GM23248 (cell line): ENCODE measurements at regions not wholly inside any gene's neighbourhood (a gene's known extent, or its start where the extent isn't known, plus 50 kb on each side); places are given as distances from the start of the nearest gene placed in this dataset.

Experiments used
- DNase-seq: peaks from one replicate; pipeline ENCODE4 v3.0.0-alpha.2; 2015
- H2AFZ ChIP-seq: fragments of 200-600 bp; sonication (generic); 2 replicates; pipeline ENCODE4 v1.6.1; 2016; ENCODE audit warnings: antibody characterized with exemption
- H3F3A ChIP-seq: fragments of 200-600 bp; sonication (generic); 2 replicates; pipeline ENCODE4 v1.6.1; 2016; ENCODE audit warnings: mild to moderate bottlenecking, antibody characterized with exemption, mixed run types; ENCODE audit not compliant: insufficient read depth
- H3K27ac ChIP-seq: fragments of 200-600 bp; sonication (generic); 2 replicates; pipeline ENCODE4 v1.5.1; 2016; ENCODE audit warnings: mild to moderate bottlenecking
- H3K27me3 ChIP-seq: fragments of 200-600 bp; sonication (generic); replicated peaks from 2 replicates; pipeline ENCODE4 v1.6.1; 2016; ENCODE audit warnings: mild to moderate bottlenecking; ENCODE audit not compliant: insufficient read depth
- H3K36me3 ChIP-seq: fragments of 200-600 bp; sonication (generic); 2 replicates; pipeline ENCODE4 v1.6.1; 2016; ENCODE audit warnings: low read depth, mild to moderate bottlenecking
- H3K4me1 ChIP-seq: fragments of 200-600 bp; sonication (generic); 2 replicates; pipeline ENCODE4 v1.6.1; 2016; ENCODE audit warnings: mild to moderate bottlenecking; ENCODE audit not compliant: insufficient read depth
- H3K4me2 ChIP-seq: fragments of 200-600 bp; sonication (generic); one replicate; pipeline ENCODE4 v1.6.1; 2016; ENCODE audit warnings: mild to moderate bottlenecking; ENCODE audit not compliant: unreplicated experiment
- H3K4me3 ChIP-seq: fragments of 200-600 bp; sonication (generic); 2 replicates; pipeline ENCODE4 v1.5.1; 2016; ENCODE audit warnings: mild to moderate bottlenecking
- H3K79me2 ChIP-seq: fragments of 200-600 bp; sonication (generic); 2 replicates; pipeline ENCODE4 v1.6.1; 2016; ENCODE audit warnings: mild to moderate bottlenecking; ENCODE audit not compliant: insufficient read depth
- H3K9ac ChIP-seq: fragments of 200-600 bp; sonication (generic); 2 replicates; pipeline ENCODE4 v1.6.1; 2016; ENCODE audit warnings: mild to moderate bottlenecking
- H3K9me2 ChIP-seq: fragments of 200-600 bp; sonication (generic); 2 replicates; pipeline ENCODE4 v1.6.1; 2016; ENCODE audit warnings: mixed run types, mild to moderate bottlenecking, moderate library complexity; ENCODE audit not compliant: insufficient read depth
- H3K9me3 ChIP-seq: fragments of 200-600 bp; sonication (generic); one replicate; pipeline ENCODE4 v1.6.1; 2017; ENCODE audit warnings: low read depth
- H4K20me1 ChIP-seq: fragments of 200-600 bp; sonication (generic); 2 replicates; pipeline ENCODE4 v1.6.0; 2016; ENCODE audit not compliant: insufficient read depth
- EZH2 ChIP-seq: fragments of 200-600 bp; sonication (generic); IDR thresholded peaks from 2 replicates; pipeline ENCODE4 v1.6.1; 2018; ENCODE audit warnings: antibody characterized with exemption, mild to moderate bottlenecking; ENCODE audit not compliant: insufficient read depth, poor library complexity, severe bottlenecking
- EZH2phosphoT487 ChIP-seq: fragments of 200-600 bp; sonication (generic); IDR thresholded peaks from 2 replicates; pipeline ENCODE4 v1.6.1; 2018; ENCODE audit warnings: antibody characterized with exemption, moderate library complexity, mild to moderate bottlenecking, low read depth; ENCODE audit not compliant: insufficient read depth
- WGBS, 2 experiments: methylation state at CpG; one replicate each; pipeline ENCODE4 v1.1.6; 2015 to 2017; ENCODE audit warnings: low lambda C conversion rate in 2 of 2, low coverage in 1 of 2; ENCODE audit errors: missing lambda C conversion rate in 2 of 2; 5-methylcytosine and 5-hydroxymethylcytosine counted together
- in situ Hi-C: fragments of 300-500 bp; cut with MboI; formaldehyde crosslinking; loops from 2 replicates; pipeline ENCODE4 v1.15.0; 2020

DNA sequence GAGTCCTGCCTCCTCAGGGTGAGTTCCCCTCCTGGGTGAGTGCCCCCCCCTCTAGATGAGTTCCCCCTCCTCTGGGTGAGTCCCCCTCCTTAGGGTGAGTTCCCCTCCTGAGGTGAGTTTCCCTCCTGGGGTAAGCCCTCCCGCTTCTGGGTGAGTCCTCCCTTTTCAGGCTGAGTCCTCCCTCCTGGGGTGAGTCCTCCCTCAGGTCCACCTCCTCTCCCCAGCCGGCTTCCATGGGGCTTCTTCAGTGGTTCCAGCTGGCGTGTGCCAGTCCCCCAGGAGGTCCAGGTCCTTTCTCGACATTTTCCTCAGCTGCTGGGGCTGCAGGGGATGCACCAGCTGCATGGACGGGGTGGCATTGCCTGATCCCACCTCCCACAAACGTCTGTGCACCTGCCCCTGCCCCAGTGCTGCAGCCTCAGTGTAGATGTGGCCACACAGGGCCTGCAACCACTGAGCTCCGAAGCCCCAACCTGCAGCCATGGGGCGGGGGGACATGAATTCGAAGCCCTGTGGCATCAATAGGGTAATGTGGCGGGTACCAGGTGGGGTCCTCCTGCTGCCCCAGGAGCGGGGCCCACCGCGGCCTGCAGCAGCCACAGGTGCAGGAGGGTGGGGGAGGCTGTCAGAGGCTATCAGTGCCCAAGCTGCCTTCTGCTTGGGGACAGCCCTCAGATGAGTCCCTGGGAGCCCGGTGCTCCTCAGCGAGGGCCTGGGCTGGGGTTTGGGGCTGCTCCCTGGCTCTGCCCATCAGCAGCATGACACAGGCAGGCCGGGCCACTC is 101.3 kb upstream of the FGF3 start:
- Histone ChIP-seq H3K27ac (no peak overlapping the region), H3K79me2 (no peaks in the 10 kb centered on the region), H3K9me2 (no peaks in the 10 kb centered on the region), H3K27me3 (peaks cover 22% of the 10 kb centered on the region), H3K36me3 (no peaks in the 10 kb centered on the region), H3K9ac (no peak overlapping the region), H3F3A (0 out of 2 replicates have a peak, but pooled peaks cover 8% of the 10 kb centered on the region), H4K20me1 (no peaks in the 10 kb centered on the region), H3K9me3 (no peaks in the 10 kb centered on the region), H2AFZ (no peak overlapping the region), H3K4me1 (peaks cover 6% of the 10 kb centered on the region), H3K4me3 (no peak overlapping the region), H3K4me2 (no peak overlapping the region)
- 59 to 65% methylated on average over 12 to 16 of the region's 16 CpGs for WGBS, 2 experiments
- TF ChIP-seq EZH2phosphoT487 (no peak), EZH2 (no peak)
- in situ Hi-C loops: no loop called here
- DNase-seq: no peak

GRCh38 chr11:69921128-69922014 is 102.2 kb upstream of the FGF3 start:
- Histone ChIP-seq H3K27ac (no peak overlapping the region), H3K36me3 (no peaks in the 10 kb centered on the region), H3K9me3 (no peaks in the 10 kb centered on the region), H3K4me2 (no peak overlapping the region), H3K4me1 (no peaks in the 10 kb centered on the region), H3F3A (no peaks in the 10 kb centered on the region), H3K4me3 (no peak overlapping the region), H3K9ac (no peak overlapping the region), H2AFZ (no peak overlapping the region), H3K9me2 (no peaks in the 10 kb centered on the region), H4K20me1 (no peaks in the 10 kb centered on the region), H3K79me2 (no peaks in the 10 kb centered on the region), H3K27me3 (peaks cover 31% of the 10 kb centered on the region)
- 52 to 54% methylated on average over 20 to 21 of the region's 21 CpGs for WGBS, 2 experiments
- no peak for DNase-seq
- no peak for TF ChIP-seq EZH2phosphoT487
- no peak for TF ChIP-seq EZH2
- in situ Hi-C loops: no loop called here

DNA sequence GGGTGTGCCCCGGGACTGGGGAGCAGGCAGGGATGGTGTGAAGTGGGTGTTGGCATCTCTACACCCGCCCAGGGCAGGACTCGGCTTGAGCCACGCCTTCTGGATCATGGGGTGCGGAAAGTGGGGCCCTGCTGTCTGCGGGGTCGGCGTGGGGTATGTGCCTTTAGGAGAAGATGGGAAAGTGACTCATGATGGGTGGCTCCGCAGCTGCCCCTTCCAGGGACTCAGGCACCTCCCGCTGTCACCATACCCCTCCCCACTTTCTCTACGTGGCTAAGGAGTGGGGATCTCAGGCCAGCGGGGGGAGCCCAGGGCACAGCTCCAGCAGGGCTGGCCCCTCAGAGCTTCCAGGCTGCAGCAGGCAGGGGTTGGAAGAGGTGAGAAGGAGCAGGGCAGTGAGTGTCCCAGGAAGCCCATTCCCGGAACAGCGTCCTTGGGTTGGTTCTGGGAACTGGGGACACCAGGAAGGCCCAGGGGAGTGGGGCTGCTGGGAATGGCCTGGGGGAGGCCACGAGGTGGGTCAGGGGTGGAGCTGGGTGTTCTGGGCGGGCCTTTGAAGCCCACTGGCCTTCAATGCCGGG is 102.9 kb upstream of the FGF3 start:
- no peaks in the 10 kb centered on the region for H3K36me3 ChIP-seq

DNA sequence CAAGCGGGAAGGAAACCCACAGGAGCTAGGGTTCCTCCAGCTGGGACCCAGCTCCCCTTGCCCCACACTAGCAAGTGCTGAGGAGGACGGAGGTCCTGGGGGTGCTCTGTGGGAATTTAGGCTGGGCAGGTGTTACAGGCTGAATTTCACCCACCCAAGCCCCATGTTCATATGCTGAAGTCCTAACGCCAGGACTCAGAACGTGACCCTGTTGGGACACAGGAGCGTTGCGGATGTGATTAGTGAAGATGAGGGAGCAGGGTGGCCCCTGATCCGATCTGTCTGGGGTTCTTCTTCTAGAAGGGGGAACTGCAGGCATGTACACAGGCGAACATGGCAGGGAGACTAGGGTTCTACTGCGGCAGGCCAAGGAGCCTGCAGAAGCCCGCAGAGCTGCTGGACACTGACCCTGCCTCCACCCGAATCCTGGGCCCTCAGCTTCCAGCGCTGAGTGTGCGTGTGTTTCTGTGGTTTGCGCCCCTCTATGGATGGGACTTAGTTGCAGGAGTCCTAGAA is 103.4 kb upstream of the FGF3 start:
- DNase-seq: no peak
- H3K4me3 ChIP-seq: no peak overlapping the region
- no peaks in the 10 kb centered on the region for H3F3A ChIP-seq
- WGBS, 2 experiments: 64 to 66% methylated on average over 14 of the region's 14 CpGs
- H3K36me3 ChIP-seq: no peaks in the 10 kb centered on the region
- no peaks in the 10 kb centered on the region for H3K4me1 ChIP-seq
- no peaks in the 10 kb centered on the region for H3K9me2 ChIP-seq
- H3K4me2 ChIP-seq: no peak overlapping the region
- H3K27me3 ChIP-seq: peaks cover 41% of the 10 kb centered on the region
- no peak overlapping the region for H2AFZ ChIP-seq
- no peak overlapping the region for H3K27ac ChIP-seq
- no peaks in the 10 kb centered on the region for H4K20me1 ChIP-seq
- TF ChIP-seq EZH2phosphoT487 (no peak), EZH2 (no peak)
- no peaks in the 10 kb centered on the region for H3K79me2 ChIP-seq
- H3K9me3 ChIP-seq: no peaks in the 10 kb centered on the region
- in situ Hi-C loops: no loop called here
- H3K9ac ChIP-seq: no peak overlapping the region

More for the DNA sequence above, 102.9 kb upstream of the FGF3 start:
- TF ChIP-seq EZH2phosphoT487 (no peak), EZH2 (no peak)
- Histone ChIP-seq H3K4me1 (no peaks in the 10 kb centered on the region), H3K9me2 (no peaks in the 10 kb centered on the region), H3K9ac (no peak overlapping the region), H3K79me2 (no peaks in the 10 kb centered on the region), H3K4me2 (no peak overlapping the region), H3K27me3 (peaks cover 38% of the 10 kb centered on the region), H3K4me3 (no peak overlapping the region), H3K9me3 (no peaks in the 10 kb centered on the region), H3K27ac (no peak overlapping the region), H4K20me1 (no peaks in the 10 kb centered on the region), H3F3A (no peaks in the 10 kb centered on the region), H2AFZ (no peak overlapping the region)
- WGBS, 2 experiments: 46 to 47% methylated on average over 13 to 16 of the region's 17 CpGs
- no peak for DNase-seq
- in situ Hi-C loops: no loop called here
